ENCODE measurements at regions not wholly inside any gene's neighbourhood (a gene's known extent, or its start where the extent isn't known, plus 50 kb on each side); places are given as distances from the start of the nearest gene placed in this dataset.

DNA sequence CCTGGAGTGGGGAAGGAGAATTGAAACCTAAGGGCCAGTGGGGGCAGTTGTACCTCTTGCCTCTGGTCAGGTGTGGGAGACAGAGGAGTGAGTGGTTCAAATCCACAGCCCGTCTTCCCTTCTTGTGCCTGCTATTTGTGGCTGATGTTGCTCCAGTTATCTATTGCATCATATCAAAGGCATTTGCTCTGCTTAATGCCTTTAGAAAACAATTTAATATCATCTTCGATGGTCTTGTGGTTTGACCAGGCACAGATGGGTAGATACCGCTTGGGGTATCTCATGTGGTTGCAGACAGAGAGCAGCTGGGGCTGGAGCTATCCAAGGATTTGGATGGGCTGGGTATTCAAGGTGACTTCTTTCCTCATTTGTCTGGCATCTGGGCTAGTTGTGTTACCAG lies 376.1 kb upstream of the RBFOX1 start:
- no peak for TF ChIP-seq CTCF (conservative IDR thresholded peaks at IDR 0.05; ENCODE audit: low read depth in 2 of 2)
- TF ChIP-seq EZH2 (IDR thresholded peaks at IDR 0.05; ENCODE audit: low read depth, unreplicated experiment) = no peak
- no peak for TF ChIP-seq POLR2AphosphoS5 (IDR thresholded peaks at IDR 0.05; ENCODE audit: low read depth)
